GM23248 (cell line): ENCODE measurements at regions not wholly inside any gene's neighbourhood (a gene's known extent, or its start where the extent isn't known, plus 50 kb on each side); places are given as distances from the start of the nearest gene placed in this dataset.

Experiments
- EZH2 ChIP-seq: fragments of 200-600 bp; sonication (generic); IDR thresholded peaks from 2 replicates; pipeline ENCODE4 v1.6.1; 2018; ENCODE audit warnings: antibody characterized with exemption, mild to moderate bottlenecking; ENCODE audit not compliant: insufficient read depth, poor library complexity, severe bottlenecking
- EZH2phosphoT487 ChIP-seq: fragments of 200-600 bp; sonication (generic); IDR thresholded peaks from 2 replicates; pipeline ENCODE4 v1.6.1; 2018; ENCODE audit warnings: antibody characterized with exemption, moderate library complexity, mild to moderate bottlenecking, low read depth; ENCODE audit not compliant: insufficient read depth

- no peak for TF ChIP-seq EZH2
- TF ChIP-seq EZH2phosphoT487, result no peak
Observed at GRCh38 chr11:112761911-112762706, 199.1 kb upstream of the NCAM1 start.
